Skeletal muscle satellite cell (primary cell): ENCODE measurements at regions not wholly inside any gene's neighbourhood (a gene's known extent, or its start where the extent isn't known, plus 50 kb on each side); places are given as distances from the start of the nearest gene placed in this dataset.

Experiments used
- H3K27me3 ChIP-seq: 2 replicates; pipeline ENCODE4 v1.7.0; 2013; ENCODE audit warnings: low read length; ENCODE audit not compliant: control insufficient read depth, insufficient read depth
- H3K36me3 ChIP-seq: 2 replicates; pipeline ENCODE4 v1.7.0; 2013; ENCODE audit warnings: mild to moderate bottlenecking, control low read depth, low read length; ENCODE audit not compliant: insufficient read depth
- H3K4me1 ChIP-seq: 2 replicates; pipeline ENCODE4 v1.7.0; 2013; ENCODE audit warnings: low read length; ENCODE audit not compliant: control insufficient read depth, insufficient read depth
- H3K4me2 ChIP-seq: 2 replicates; pipeline ENCODE4 v1.7.0; 2013; ENCODE audit warnings: mild to moderate bottlenecking, low read length
- H3K4me3 ChIP-seq: 2 replicates; pipeline ENCODE4 v1.7.0; 2013; ENCODE audit warnings: low read length
- H3K9ac ChIP-seq: 2 replicates; pipeline ENCODE4 v1.7.0; 2013; ENCODE audit warnings: mild to moderate bottlenecking, low read depth, low read length, moderate library complexity
- H3K9me3 ChIP-seq: replicated peaks from 2 replicates; pipeline ENCODE4 v1.7.0; 2013; ENCODE audit warnings: mild to moderate bottlenecking, control low read depth, low read length

DNA sequence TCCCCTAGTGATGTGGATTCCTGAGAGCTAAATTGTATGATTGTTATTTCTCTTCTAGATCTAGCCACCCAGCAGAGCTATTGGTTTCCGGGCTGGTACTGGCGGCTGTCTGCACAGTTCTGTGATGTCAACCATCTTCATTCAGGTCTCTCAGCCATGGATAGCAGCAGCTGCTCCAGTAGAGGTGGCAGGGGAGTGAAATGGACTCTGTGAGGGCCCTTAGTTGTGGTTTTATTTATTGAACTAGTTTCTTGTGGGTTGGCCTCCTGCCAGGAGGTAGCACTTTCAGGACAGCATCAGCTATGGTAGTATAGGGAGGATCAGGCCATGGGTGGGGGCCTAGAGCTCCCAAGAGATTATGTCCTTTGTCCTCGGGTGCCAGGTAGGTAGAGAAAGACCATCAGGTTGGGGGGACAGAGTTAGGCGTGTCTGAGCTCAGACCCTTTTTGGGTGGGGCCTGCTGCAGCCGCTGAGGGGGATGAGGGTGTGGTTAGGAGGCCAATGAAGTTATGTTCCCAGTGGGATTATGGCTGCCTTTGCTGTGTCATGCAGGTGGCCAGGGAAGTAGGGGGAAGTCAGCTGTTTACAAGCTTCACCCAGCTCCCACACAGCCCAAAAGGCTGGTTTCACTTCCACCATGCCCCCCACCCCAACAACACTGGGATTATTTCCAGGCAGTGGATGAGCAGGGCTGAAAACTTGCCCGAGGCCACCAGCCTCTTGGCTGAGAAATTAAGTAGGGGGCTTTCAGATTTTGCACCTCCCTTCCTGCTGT is 55.1 kb upstream of the RGS4 start:
- Histone ChIP-seq H3K9me3 (no peaks in the 10 kb centered on the region), H3K4me1 (no peaks in the 10 kb centered on the region), H3K27me3 (no peaks in the 10 kb centered on the region), H3K36me3 (no peaks in the 10 kb centered on the region), H3K9ac (no peak overlapping the region), H3K4me3 (no peak overlapping the region), H3K4me2 (no peak overlapping the region)

DNA sequence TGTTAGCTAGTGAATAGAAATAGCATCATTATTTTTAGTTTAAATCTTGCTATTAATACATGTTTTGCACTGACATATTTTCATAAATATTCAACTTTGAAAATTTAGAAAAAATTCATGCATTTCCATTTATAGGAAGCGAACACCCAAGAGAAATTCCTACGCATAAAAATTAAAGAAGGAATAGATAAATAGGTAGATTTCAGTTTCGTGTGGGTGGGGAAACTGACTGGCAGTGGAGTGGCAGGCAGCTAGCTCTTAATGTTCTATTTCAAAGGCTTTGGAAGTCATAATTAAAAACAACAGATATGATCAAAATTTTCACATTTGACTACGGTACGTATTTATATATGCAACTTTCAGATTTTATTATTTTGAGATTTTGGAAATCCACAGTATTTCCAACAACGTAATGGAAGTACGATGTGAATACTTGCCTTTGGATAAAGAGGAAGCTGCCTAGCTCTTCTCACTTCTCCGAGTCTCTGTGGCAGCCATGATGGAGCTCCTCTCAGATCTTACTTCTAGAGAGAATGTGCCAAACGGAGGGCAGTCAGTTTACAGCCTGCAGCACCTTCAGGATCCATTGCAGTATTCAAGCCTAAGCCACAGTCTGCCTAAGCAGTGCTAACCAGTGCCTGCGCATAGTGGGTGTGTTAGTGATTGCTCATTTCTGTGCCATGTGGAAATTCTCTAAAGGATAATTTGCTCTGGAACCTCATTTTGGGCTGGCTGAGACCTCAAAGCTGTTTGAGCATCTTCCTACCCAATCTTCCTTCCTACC is 62.9 kb upstream of the RGS4 start:
- no peak overlapping the region for H3K4me3 ChIP-seq
- H3K36me3 ChIP-seq: no peaks in the 10 kb centered on the region
- H3K4me1 ChIP-seq: no peaks in the 10 kb centered on the region
- H3K4me2 ChIP-seq: no peak overlapping the region
- no peaks in the 10 kb centered on the region for H3K27me3 ChIP-seq
- H3K9me3 ChIP-seq: no peaks in the 10 kb centered on the region
- H3K9ac ChIP-seq: no peak overlapping the region

DNA sequence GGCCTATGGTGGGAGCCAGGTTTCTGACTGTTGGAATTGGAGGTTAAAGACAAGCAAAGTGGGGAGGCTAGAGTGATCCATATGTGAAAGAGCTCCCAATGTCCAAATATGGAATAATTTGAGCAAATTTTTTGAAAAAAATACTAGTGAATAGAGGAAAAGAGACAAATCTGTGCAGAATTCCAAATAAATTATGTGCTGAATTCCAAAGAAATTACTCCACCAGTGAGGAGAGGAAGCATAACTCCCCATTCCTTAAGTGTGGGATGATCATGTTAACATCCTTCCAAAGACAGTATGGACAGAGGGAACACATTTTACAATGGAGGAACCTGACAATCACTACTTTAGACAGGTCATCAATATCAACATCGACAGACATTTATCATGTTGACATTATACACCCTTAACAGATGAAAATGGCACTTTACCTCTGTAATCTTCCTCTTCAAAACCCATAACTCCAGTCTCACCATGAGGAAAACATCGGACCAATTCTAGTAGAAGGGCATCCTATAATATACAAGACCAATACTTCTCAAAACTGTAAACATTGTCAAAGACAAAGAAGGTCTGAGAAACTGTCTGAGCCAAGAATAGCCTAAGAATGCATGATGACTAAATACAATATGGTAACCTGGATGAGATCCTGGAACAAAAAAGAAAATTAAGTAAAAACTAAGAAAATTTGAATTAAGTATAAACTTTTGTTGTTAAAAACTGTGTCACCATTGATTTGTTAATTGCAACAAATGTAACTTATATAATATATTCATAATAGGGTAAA is 71.5 kb upstream of the RGS4 start:
- H3K9ac ChIP-seq: peak overlapping the region; percentile 8
- H3K4me1 ChIP-seq: peaks cover 41% of the 10 kb centered on the region
- no peaks in the 10 kb centered on the region for H3K9me3 ChIP-seq
- no peaks in the 10 kb centered on the region for H3K27me3 ChIP-seq
- H3K4me2 ChIP-seq: peak overlapping the region; percentile 3
- H3K4me3 ChIP-seq: no peak overlapping the region
- H3K36me3 ChIP-seq: no peaks in the 10 kb centered on the region

DNA sequence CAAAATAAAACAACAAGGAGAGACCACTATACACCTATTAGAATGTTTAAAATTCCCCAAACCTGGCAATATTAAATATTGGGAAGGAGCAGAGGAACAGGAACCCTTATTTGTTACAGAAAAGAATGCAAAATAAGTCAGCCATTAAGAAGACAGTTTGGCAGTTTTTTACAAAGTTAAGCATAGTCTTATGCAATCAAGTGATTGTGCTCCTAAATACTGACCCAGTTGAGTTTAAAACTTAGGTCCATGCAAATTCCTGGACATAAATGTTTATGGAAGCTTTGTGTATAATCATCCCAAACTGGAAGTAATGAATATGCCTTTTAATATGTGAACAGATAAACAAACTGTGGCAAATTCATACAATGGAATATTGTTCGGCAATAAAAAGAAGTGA is 72.9 kb upstream of the RGS4 start:
- H3K4me1 ChIP-seq: peaks cover 41% of the 10 kb centered on the region
- H3K36me3 ChIP-seq: no peaks in the 10 kb centered on the region
- H3K9ac ChIP-seq: no peak overlapping the region
- no peak overlapping the region for H3K4me3 ChIP-seq
- H3K4me2 ChIP-seq: no peak overlapping the region
- H3K27me3 ChIP-seq: no peaks in the 10 kb centered on the region
- no peaks in the 10 kb centered on the region for H3K9me3 ChIP-seq

DNA sequence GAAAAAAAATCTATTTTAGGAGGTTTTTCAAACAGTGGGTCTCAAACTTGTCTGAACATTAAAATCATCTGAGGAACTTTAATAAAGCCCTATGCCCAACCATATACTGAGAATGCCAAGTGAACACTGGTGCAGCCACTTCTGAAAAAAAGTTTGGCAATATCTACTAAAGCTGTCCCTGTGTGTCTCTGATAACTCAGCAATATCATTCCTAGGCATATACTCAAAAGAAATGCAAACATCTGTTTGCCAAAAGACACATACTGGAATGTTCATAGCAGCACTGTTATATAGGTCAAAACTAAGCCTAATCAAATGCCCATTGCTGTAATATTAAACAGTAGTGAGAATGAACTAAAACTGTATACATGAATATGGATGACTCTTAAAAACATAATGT is 74.2 kb upstream of the RGS4 start:
- H3K9me3 ChIP-seq: no peaks in the 10 kb centered on the region
- H3K27me3 ChIP-seq: no peaks in the 10 kb centered on the region
- H3K9ac ChIP-seq: no peak overlapping the region
- H3K36me3 ChIP-seq: no peaks in the 10 kb centered on the region
- H3K4me3 ChIP-seq: no peak overlapping the region
- peaks cover 41% of the 10 kb centered on the region for H3K4me1 ChIP-seq
- peak overlapping the region; percentile 5 for H3K4me2 ChIP-seq

DNA sequence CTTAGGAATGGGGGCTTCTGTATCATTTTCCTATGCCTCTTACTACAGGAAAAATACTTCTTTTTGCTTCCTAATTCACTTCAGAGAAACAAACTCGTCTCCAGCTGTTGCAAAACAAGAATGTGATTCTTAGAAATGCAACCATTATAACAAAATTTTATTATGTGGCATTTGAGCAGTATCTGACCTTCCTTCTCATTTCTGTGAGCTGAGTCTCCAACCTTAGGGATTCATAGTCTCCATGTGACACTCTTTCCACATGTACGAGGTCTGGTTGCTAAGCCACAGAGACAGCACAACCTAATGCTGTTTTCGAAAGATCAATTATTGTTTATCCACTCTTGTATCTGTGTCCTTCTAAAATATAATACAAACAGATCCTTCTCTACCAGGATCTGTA is 75.3 kb upstream of the RGS4 start:
- H3K9ac ChIP-seq: no peak overlapping the region
- H3K4me3 ChIP-seq: no peak overlapping the region
- H3K4me2 ChIP-seq: no peak overlapping the region
- no peaks in the 10 kb centered on the region for H3K27me3 ChIP-seq
- no peaks in the 10 kb centered on the region for H3K36me3 ChIP-seq
- H3K9me3 ChIP-seq: no peaks in the 10 kb centered on the region
- peaks cover 41% of the 10 kb centered on the region for H3K4me1 ChIP-seq

DNA sequence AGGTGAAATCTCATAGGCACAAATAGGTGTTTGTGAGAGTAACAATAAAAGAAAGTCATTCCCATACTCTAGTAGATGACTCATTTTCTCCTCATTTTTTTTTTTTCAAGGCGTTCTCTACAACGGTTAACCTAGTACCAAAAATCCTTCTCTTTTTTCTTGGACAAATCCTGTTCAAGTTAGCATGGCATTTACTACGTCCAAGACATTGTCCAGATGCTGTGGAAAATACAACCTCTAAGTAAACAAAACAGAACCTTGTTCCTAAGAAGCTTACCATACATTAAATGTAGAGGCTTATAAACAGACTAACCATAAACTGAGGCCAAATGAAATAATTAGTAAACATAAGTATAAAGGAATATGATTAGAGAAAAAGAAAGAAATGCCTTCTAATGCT is 76.2 kb upstream of the RGS4 start:
- H3K36me3 ChIP-seq: no peaks in the 10 kb centered on the region
- no peak overlapping the region for H3K9ac ChIP-seq
- H3K4me3 ChIP-seq: no peak overlapping the region
- no peaks in the 10 kb centered on the region for H3K27me3 ChIP-seq
- H3K9me3 ChIP-seq: no peaks in the 10 kb centered on the region
- no peak overlapping the region for H3K4me2 ChIP-seq
- H3K4me1 ChIP-seq: peaks cover 48% of the 10 kb centered on the region

DNA sequence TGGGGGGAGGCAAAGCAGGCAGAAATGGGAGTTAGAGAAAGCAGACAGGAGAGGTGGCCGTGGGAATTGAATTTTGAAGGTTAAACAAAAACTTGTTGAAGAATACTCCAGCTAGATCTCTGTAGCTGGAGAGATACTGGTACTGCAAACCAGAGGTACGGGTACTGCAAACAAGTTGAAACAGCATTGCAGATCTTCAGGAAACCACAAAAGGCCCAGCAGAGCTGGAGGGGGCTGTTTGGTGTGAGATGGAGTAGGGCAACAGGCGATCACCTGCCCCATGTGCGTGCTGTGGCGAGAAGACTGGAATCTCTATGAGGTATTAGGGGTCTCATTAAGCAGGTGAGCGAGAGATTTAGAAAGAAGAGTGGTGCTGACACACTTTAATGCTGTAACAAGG is 77.7 kb upstream of the RGS4 start:
- no peaks in the 10 kb centered on the region for H3K27me3 ChIP-seq
- no peak overlapping the region for H3K4me2 ChIP-seq
- no peaks in the 10 kb centered on the region for H3K36me3 ChIP-seq
- H3K4me3 ChIP-seq: no peak overlapping the region
- no peak overlapping the region for H3K9ac ChIP-seq
- peaks cover 50% of the 10 kb centered on the region for H3K4me1 ChIP-seq
- H3K9me3 ChIP-seq: no peaks in the 10 kb centered on the region

DNA sequence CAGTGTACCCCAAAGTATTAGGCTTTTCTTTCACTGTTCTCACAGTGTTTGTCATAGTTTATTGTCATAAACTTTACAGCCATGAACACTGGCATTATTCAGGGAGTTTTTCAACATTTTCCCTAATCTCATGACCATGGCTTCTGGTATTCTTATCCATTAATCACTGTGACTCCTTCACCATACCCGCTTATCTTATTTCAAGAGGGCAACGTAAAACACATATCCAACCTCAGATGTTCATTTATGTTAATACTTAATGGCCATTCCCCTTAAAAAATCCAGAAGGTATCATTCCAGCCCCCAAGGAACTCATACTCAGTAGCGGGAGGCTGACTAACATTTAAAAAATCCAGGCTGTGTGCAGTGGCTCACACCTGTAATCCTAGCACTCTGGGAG is 78.5 kb upstream of the RGS4 start:
- H3K9ac ChIP-seq: no peak overlapping the region

DNA sequence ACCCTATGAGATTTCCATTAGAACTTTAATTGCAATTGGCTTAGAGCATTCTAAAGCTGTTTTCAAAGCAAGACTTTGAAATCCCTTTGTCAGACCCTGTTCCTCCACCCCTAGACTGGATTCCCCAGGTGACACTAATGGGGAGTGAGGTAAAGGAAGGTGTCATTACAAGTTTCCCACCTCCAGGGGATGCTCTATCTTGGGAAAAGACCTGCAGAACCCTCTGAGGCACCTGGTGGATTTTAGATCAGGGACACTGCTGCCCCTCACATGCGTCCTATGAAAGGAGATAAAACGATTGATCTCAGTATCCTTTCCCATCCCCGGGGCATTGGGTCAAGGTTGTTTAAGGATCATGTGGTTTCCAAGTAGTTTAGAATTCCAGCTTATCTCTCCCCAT is 80.3 kb upstream of the RGS4 start:
- Histone ChIP-seq H3K9me3 (no peaks in the 10 kb centered on the region), H3K36me3 (no peaks in the 10 kb centered on the region), H3K27me3 (no peaks in the 10 kb centered on the region), H3K4me3 (no peak overlapping the region), H3K4me2 (no peak overlapping the region), H3K4me1 (peaks cover 48% of the 10 kb centered on the region), H3K9ac (no peak overlapping the region)

More for the DNA sequence above, 78.5 kb upstream of the RGS4 start:
- H3K4me1 ChIP-seq: peaks cover 48% of the 10 kb centered on the region
- no peaks in the 10 kb centered on the region for H3K27me3 ChIP-seq
- no peak overlapping the region for H3K4me2 ChIP-seq
- H3K9me3 ChIP-seq: no peaks in the 10 kb centered on the region
- no peaks in the 10 kb centered on the region for H3K36me3 ChIP-seq
- H3K4me3 ChIP-seq: no peak overlapping the region

DNA sequence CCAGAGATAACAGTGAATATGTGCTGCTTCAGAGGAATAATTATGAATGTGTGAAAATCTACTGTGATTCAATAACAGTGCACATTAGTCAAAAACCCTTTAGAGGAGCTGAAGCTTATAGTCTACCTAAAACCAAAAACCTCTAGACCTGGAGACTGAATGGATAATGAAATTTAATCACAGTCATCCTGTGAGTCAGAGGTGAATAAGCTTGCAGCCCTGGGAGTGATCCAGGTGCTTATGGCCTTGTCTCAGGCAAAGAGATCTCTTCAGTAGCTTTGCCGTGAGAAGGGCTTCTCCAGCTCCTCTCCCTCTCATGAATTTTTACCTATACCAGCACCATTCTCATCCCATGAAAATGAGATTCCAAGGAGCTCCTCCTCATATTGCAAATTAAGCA is 81.3 kb upstream of the RGS4 start:
- Histone ChIP-seq H3K9me3 (no peaks in the 10 kb centered on the region), H3K36me3 (no peaks in the 10 kb centered on the region), H3K4me1 (peaks cover 50% of the 10 kb centered on the region), H3K4me3 (no peak overlapping the region), H3K9ac (no peak overlapping the region), H3K27me3 (no peaks in the 10 kb centered on the region), H3K4me2 (peak overlapping the region; percentile 40)
